ENCODE measurements at regions not wholly inside any gene's neighbourhood (a gene's known extent, or its start where the extent isn't known, plus 50 kb on each side); places are given as distances from the start of the nearest gene placed in this dataset.

- no peaks in the 10 kb centered on the region for H3K4me1 ChIP-seq (ENCODE audit: low read length)
- no peaks in the 10 kb centered on the region for H3K9me2 ChIP-seq (replicated peaks; ENCODE audit: insufficient read depth, low read length)
- H3K79me2 ChIP-seq (ENCODE audit: low read length): no peaks in the 10 kb centered on the region
- H3K36me3 ChIP-seq (replicated peaks; ENCODE audit: insufficient read depth, low read length): no peaks in the 10 kb centered on the region
- no peaks in the 10 kb centered on the region for H3F3A ChIP-seq (ENCODE audit: insufficient read depth, low read length)
- no peak overlapping the region for H3K27ac ChIP-seq (ENCODE audit: low read length)
- no peak overlapping the region for H2AFZ ChIP-seq (ENCODE audit: low read length)
- no peaks in the 10 kb centered on the region for H3K27me3 ChIP-seq (replicated peaks; ENCODE audit: insufficient read depth, low read length)
- H3K9me3 ChIP-seq (replicated peaks; ENCODE audit: insufficient read depth, low read length): no peaks in the 10 kb centered on the region
- no peak overlapping the region for H3K4me2 ChIP-seq (ENCODE audit: low read depth, low read length)
- H3K4me3 ChIP-seq (ENCODE audit: low read length): no peak overlapping the region
- no peak overlapping the region for H3K9ac ChIP-seq (ENCODE audit: low read length)
- H4K20me1 ChIP-seq (ENCODE audit: insufficient read depth, low read length): no peaks in the 10 kb centered on the region
- TF ChIP-seq EZH2 (optimal IDR thresholded peaks at IDR 0.05; ENCODE audit: low read depth, low read length): no peak
- no peak for TF ChIP-seq CTCF (IDR thresholded peaks at IDR 0.05; ENCODE audit: low read length)
- TF ChIP-seq EZH2phosphoT487 (IDR thresholded peaks at IDR 0.05; ENCODE audit: low read length): no peak
- DNase-seq: no peak
Observed at GRCh38 chr15:39238443-39238842, 342.4 kb upstream of the THBS1 start.

GRCh38 chr15:39239562-39239961 lies 341.3 kb upstream of the THBS1 start:
- Histone ChIP-seq H3K9me2 (replicated peaks; ENCODE audit: insufficient read depth, low read length) (no peaks in the 10 kb centered on the region), H2AFZ (ENCODE audit: low read length) (no peak overlapping the region), H3K4me1 (ENCODE audit: low read length) (no peaks in the 10 kb centered on the region), H3F3A (ENCODE audit: insufficient read depth, low read length) (no peaks in the 10 kb centered on the region), H3K36me3 (replicated peaks; ENCODE audit: insufficient read depth, low read length) (no peaks in the 10 kb centered on the region), H4K20me1 (ENCODE audit: insufficient read depth, low read length) (no peaks in the 10 kb centered on the region), H3K27me3 (replicated peaks; ENCODE audit: insufficient read depth, low read length) (no peaks in the 10 kb centered on the region), H3K27ac (ENCODE audit: low read length) (no peak overlapping the region), H3K9ac (ENCODE audit: low read length) (no peak overlapping the region), H3K4me3 (ENCODE audit: low read length) (no peak overlapping the region), H3K79me2 (ENCODE audit: low read length) (no peaks in the 10 kb centered on the region), H3K9me3 (replicated peaks; ENCODE audit: insufficient read depth, low read length) (no peaks in the 10 kb centered on the region), H3K4me2 (ENCODE audit: low read depth, low read length) (no peak overlapping the region)
- TF ChIP-seq CTCF (IDR thresholded peaks at IDR 0.05; ENCODE audit: low read length) (no peak), EZH2 (optimal IDR thresholded peaks at IDR 0.05; ENCODE audit: low read depth, low read length) (no peak), EZH2phosphoT487 (IDR thresholded peaks at IDR 0.05; ENCODE audit: low read length) (no peak)
- no peak for DNase-seq

GRCh38 chr15:39242345-39242744 lies 338.5 kb upstream of the THBS1 start:
- H3F3A ChIP-seq (ENCODE audit: insufficient read depth, low read length): no peaks in the 10 kb centered on the region
- no peaks in the 10 kb centered on the region for H4K20me1 ChIP-seq (ENCODE audit: insufficient read depth, low read length)
- H3K4me2 ChIP-seq (ENCODE audit: low read depth, low read length): no peak overlapping the region
- no peaks in the 10 kb centered on the region for H3K79me2 ChIP-seq (ENCODE audit: low read length)
- H3K36me3 ChIP-seq (replicated peaks; ENCODE audit: insufficient read depth, low read length): no peaks in the 10 kb centered on the region
- H3K27me3 ChIP-seq (replicated peaks; ENCODE audit: insufficient read depth, low read length): no peaks in the 10 kb centered on the region
- H3K4me3 ChIP-seq (ENCODE audit: low read length): no peak overlapping the region
- H3K27ac ChIP-seq (ENCODE audit: low read length): no peak overlapping the region
- no peaks in the 10 kb centered on the region for H3K9me2 ChIP-seq (replicated peaks; ENCODE audit: insufficient read depth, low read length)
- H3K9me3 ChIP-seq (replicated peaks; ENCODE audit: insufficient read depth, low read length): no peaks in the 10 kb centered on the region
- no peaks in the 10 kb centered on the region for H3K4me1 ChIP-seq (ENCODE audit: low read length)
- DNase-seq: no peak
- no peak for TF ChIP-seq CTCF (IDR thresholded peaks at IDR 0.05; ENCODE audit: low read length)
- TF ChIP-seq EZH2 (optimal IDR thresholded peaks at IDR 0.05; ENCODE audit: low read depth, low read length): no peak
- no peak for TF ChIP-seq EZH2phosphoT487 (IDR thresholded peaks at IDR 0.05; ENCODE audit: low read length)
- no peak overlapping the region for H3K9ac ChIP-seq (ENCODE audit: low read length)
- H2AFZ ChIP-seq (ENCODE audit: low read length): no peak overlapping the region

All from MM.1S (cell line).